HG02759 (cell line): ENCODE measurements at regions not wholly inside any gene's neighbourhood (a gene's known extent, or its start where the extent isn't known, plus 50 kb on each side); places are given as distances from the start of the nearest gene placed in this dataset.

ENCODE experiments used
- ATAC-seq: cut with Tn5 transposase; IDR thresholded peaks from one replicate; pipeline ENCODE4 v1.9.1; 2021; ENCODE audit warnings: mild to moderate bottlenecking, moderate library complexity; ENCODE audit not compliant: unreplicated experiment

- ATAC-seq = no peak
Measured at GRCh38 chr20:58092353-58092752, 136.1 kb downstream of the ANKRD60 start.

GRCh38 chr20:58091810-58092209 lies 136.6 kb downstream of the ANKRD60 start:
- no peak for ATAC-seq

- ATAC-seq = no peak
Measured at GRCh38 chr20:58090161-58090560, 138.3 kb downstream of the ANKRD60 start.

GRCh38 chr20:58088625-58089024 lies 139.8 kb downstream of the ANKRD60 start:
- no peak for ATAC-seq

- no peak for ATAC-seq
Measured at GRCh38 chr20:58088105-58088504, 140.3 kb downstream of the ANKRD60 start.

- no peak for ATAC-seq
Measured at GRCh38 chr20:58087562-58087858, 140.9 kb downstream of the ANKRD60 start.

- ATAC-seq = no peak
Measured at GRCh38 chr20:58086763-58087561, 141.5 kb downstream of the ANKRD60 start.

GRCh38 chr20:58084966-58085365 lies 143.5 kb downstream of the ANKRD60 start:
- ATAC-seq = no peak

GRCh38 chr20:58084566-58084965 lies 143.9 kb downstream of the ANKRD60 start:
- no peak for ATAC-seq

GRCh38 chr20:58081846-58082245 lies 146.6 kb downstream of the ANKRD60 start:
- ATAC-seq = no peak

GRCh38 chr20:58078741-58079522 lies 149.5 kb downstream of the ANKRD60 start:
- ATAC-seq = no peak

GRCh38 chr20:58077282-58077681 lies 151.2 kb downstream of the ANKRD60 start:
- ATAC-seq = no peak

- no peak for ATAC-seq
Measured at GRCh38 chr20:58076405-58076804, 152.0 kb downstream of the ANKRD60 start.

GRCh38 chr20:58075586-58076345 lies 152.7 kb downstream of the ANKRD60 start:
- ATAC-seq = no peak

- no peak for ATAC-seq
Measured at GRCh38 chr20:58073945-58074856, 154.3 kb downstream of the ANKRD60 start.

GRCh38 chr20:58072695-58073671 lies 155.5 kb downstream of the ANKRD60 start:
- no peak for ATAC-seq

- ATAC-seq = no peak
Measured at GRCh38 chr20:58071991-58072390, 156.5 kb downstream of the ANKRD60 start.

GRCh38 chr20:58071298-58071697 lies 157.2 kb downstream of the ANKRD60 start:
- ATAC-seq = no peak

GRCh38 chr20:58070664-58071196 lies 157.7 kb downstream of the ANKRD60 start:
- no peak for ATAC-seq
